GM18499 (cell line): ENCODE measurements at regions not wholly inside any gene's neighbourhood (a gene's known extent, or its start where the extent isn't known, plus 50 kb on each side); places are given as distances from the start of the nearest gene placed in this dataset.
"Not testable (repeated sequence)": the region's sequence is repeated elsewhere in the genome, so short reads cannot be mapped to it uniquely, and the experiment has no call there.

ENCODE experiments used
- ATAC-seq: cut with Tn5 transposase; IDR thresholded peaks from one replicate; pipeline ENCODE4 v1.9.1; 2021; ENCODE audit warnings: moderate number of reproducible peaks; ENCODE audit not compliant: insufficient read depth, unreplicated experiment

GRCh38 chr2:208607694-208608093, 201.1 kb downstream of the PTH2R start:
- ATAC-seq = no peak

- ATAC-seq = no peak
These were observed 201.7 kb downstream of the PTH2R start for GRCh38 chr2:208608122-208608835.

GRCh38 chr2:208609166-208609804, 202.7 kb downstream of the PTH2R start:
- no peak for ATAC-seq

DNA sequence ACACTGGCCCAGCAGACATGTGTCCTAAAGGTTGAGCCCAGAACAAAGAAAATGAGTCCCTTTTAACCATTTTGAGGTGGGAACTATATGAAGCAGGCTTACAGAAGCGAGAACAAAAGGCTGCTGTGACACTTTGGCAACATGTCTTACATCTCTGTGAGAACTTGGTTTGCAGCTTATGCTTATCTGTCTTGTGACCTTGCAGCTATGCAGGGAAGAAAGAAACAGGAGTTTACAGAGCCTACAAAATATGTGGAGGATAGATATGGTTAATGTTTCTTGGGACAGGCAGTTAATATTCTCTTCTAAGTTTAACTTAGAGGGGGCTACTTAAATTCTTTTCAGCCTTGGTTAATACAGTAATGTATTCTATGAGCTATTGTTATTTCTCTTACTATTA, 209.1 kb downstream of the PTH2R start:
- ATAC-seq = not testable (repeated sequence)

GRCh38 chr2:208618220-208618619, 211.6 kb downstream of the PTH2R start:
- ATAC-seq = no peak

- no peak for ATAC-seq
These were observed 213.4 kb downstream of the PTH2R start for GRCh38 chr2:208619993-208620392.

- no peak for ATAC-seq
These were observed 213.9 kb downstream of the PTH2R start for GRCh38 chr2:208620487-208620978.

DNA sequence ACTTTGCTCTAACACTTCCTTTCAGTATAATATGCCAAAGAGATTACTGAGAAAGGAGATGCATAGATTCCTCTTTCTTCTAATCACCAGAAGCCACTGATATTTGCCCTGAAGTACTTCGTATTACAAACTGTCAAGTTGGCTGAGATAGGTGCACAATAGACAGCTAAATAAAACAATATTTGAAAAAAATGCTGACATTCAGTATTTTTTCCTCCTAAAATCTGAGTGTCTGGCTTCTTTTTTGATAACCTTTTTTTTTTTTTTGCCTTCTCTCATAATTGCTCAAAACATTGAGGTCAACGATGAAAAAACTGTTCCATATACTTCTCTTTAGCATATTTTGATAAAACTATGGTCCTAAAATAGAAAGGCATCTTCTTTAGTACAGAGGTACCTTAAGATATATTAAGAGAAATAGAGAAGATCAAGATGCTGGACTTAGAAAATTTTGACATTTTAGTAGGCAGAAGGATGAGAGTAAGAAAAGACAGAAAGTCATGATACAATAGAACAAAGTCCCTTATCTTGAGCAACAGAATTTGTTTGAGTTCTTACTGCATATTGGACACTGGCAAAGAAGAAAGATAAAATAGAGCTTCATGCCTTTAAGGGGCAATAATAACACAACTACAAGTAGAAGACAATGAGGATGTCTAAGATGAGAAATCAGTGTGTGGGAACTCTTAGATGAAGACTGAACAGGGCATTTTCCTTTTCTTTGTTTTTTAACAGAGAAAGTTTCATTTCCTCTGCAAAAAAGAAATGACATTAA, 220.7 kb downstream of the PTH2R start:
- no peak for ATAC-seq

GRCh38 chr2:208627916-208628315, 221.3 kb downstream of the PTH2R start:
- no peak for ATAC-seq

- ATAC-seq = no peak
These were observed 231.5 kb downstream of the PTH2R start for GRCh38 chr2:208638059-208638458.

GRCh38 chr2:208642125-208642779, 235.7 kb downstream of the PTH2R start:
- ATAC-seq = no peak

DNA sequence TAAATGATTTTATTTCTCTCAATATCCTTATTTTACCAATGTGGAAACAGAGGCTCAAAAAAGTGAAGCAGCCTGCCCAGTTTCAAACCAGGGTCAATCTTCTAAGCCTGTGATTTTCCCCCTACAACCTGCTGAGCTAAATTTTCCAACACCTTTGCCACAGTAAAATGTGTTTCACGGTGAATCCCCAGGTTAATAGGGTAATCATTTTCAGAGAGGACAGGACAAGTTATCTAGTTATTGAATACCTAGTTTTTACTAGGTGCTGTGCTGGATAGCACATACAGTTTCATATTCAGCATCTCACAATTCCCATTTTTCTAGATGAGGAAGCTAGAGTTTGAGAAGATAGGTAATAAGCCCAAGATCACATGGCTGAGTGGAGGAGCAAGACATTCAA, 236.6 kb downstream of the PTH2R start:
- no peak for ATAC-seq

DNA sequence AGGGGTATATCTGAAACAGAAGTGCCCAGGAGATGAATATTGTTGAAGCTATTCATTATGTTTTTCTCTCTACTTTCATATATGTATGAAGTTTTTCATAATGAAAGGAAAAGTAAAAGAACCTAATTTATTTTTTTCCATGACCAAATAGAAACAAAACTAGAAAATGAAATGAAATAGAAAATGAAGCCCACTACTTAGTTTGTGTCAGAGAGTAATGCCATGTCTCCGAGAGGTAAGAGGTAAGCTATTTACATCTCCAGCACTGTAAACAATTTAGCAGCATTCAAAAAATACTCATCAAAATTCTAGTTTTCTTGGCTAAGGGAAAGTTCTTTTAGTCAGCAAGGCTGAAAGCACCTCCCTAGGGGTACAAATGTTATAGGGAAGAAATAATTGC, 238.6 kb downstream of the PTH2R start:
- no peak for ATAC-seq

DNA sequence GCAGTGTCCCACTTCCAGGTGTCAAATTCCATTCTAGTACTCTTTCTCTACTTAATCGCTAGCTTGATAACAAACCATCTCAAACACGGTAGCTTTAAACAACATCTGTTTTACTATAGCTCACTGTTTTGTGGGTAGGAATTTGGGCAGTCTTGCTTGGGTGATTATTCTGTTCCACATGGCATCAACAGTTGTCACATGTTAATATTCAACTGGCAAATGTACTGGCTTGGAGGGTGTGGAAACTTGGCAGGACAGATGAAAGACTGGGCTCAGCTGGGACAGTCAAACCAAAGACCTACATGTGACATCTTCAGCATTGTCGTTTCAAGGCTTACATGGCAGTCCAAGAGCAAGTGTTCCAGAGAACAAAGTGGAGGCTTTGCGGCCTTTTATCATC, 241.8 kb downstream of the PTH2R start:
- ATAC-seq = no peak

DNA sequence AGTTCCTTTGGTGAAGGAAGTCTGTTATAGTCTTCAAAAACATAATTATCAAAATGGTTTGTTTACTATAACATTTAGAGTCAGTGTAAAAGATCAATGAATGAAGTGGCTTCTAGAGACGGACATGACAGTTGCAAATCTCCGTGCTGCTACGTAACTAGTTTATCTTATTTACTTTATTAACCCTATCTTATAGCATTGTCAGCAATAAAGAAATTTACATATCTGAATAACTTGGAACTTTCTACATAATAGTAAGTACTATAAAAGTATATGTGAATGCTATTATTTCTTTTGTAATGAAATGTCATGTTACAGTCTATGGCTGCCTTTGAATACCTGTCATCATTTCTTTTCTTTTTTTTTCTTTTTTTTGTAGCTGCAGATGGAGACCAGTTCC, 246.8 kb downstream of the PTH2R start:
- no peak for ATAC-seq

DNA sequence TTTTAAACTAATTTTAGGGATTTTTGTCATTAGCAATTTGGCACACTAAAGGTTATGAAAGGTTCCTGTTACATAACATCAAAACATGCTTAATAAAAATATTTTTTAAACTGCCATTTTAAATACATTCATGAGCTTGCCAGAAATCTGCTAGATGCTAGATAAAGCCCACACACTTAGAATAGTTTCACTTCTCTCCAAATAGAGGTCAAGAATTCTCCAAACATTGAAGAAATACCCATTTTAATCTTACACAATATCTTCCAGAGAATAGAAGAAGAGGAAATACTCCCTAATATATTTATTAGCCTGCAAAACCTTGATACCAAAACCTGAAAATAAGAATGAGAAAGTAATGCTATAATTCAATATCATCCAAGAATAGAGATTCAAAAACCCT, 247.5 kb downstream of the PTH2R start:
- ATAC-seq = no peak

DNA sequence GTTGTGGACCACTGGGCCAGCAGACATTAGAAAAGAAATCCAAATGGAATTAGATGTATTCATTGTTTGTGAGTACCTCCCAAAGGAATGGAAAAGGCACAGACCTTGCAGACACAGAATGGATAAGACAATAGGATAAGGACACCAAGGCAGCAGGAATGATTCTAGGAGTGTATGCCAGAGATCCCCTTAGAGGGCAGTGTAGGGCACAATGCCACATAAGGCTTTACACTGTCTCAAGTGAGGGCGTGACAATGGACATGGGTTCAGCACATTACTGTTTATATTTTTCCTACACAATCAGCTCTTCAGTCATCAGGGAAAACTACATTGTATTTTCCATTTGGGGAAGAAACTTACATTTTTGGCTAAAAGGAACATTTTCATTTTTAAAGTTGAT, 250.9 kb downstream of the PTH2R start:
- ATAC-seq = no peak

- ATAC-seq = no peak
These were observed 262.8 kb downstream of the PTH2R start for GRCh38 chr2:208669394-208669793.

DNA sequence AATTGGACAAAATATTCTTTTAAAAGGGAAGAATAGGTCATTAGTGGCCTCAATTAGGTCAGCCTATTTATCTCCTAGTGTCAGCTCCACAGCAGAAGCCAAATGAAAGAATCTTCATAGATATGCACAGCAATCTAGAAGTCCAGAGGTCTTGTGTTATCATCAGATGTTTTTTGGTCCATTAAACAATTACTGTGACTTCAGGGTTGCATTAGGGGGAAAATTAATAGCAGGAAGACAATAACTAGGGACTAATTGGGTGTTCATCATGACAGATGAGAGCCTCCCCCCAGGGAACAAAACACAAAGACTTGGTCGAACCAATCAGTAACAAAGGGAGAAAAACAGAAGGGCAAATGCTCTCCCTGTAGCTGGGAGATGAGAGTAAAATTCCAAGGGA, 264.7 kb downstream of the PTH2R start:
- no peak for ATAC-seq

GRCh38 chr2:208671886-208672680, 265.5 kb downstream of the PTH2R start:
- no peak for ATAC-seq
